G401.6 (cell line): ENCODE measurements at regions not wholly inside any gene's neighbourhood (a gene's known extent, or its start where the extent isn't known, plus 50 kb on each side); places are given as distances from the start of the nearest gene placed in this dataset.
"Not testable (repeated sequence)": the region's sequence is repeated elsewhere in the genome, so short reads cannot be mapped to it uniquely, and the experiment has no call there.

Source experiments
- FAIRE-seq: peaks from 2 replicates; lab custom pipeline; 2012; peaks lifted over from hg19 to GRCh38; lab: Jason Lieb, UNC

DNA sequence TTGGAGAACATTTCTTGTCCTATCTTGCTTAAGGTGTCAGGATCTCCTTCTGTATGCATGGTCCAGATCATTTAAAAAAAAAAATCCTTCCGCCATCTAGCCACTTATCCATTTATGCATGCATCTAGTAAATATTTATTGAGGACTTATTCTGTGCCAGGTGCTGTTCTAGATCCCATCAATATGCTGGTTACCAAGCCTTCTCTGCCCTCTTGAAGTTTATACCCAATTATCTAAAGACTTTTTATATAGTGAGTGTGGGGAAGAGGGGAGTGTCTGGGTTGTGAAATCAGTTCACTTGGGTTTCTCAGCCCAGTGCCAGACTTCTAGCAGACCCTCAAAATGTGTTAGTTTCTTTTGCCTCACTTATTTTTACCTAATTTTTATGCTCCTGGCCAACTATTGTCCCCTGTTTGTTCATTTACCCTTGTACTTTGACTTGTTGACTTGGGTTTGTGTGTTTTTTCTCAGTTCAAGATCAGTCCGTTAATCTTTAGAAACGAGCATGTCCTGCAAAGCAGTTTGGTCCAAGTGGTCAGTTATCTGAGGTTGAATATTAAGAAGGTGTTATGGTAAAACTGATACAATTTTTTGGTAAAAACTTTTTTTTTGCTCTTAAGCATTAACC is 488.9 kb downstream of the PCNX1 start:
- no peak for FAIRE-seq

DNA sequence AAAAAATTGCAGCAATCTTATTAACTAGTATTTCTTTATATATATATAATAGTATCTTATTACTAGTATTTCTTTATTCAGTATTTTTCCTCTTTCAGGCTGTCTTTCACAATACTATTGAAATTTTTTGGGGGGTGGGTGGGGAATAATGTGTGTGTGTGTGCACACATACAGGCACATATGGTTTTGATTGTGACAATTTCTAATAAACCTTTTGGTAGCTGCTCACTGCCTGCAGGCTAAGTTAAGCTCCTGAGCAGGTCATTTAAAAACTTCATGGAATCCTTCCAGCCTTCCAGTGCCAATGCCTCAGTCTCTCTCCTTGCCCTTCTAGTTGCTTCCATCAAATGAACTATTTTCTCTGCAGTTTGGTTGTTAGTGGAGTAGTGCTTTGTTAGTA is 490.1 kb downstream of the PCNX1 start:
- FAIRE-seq: no peak

DNA sequence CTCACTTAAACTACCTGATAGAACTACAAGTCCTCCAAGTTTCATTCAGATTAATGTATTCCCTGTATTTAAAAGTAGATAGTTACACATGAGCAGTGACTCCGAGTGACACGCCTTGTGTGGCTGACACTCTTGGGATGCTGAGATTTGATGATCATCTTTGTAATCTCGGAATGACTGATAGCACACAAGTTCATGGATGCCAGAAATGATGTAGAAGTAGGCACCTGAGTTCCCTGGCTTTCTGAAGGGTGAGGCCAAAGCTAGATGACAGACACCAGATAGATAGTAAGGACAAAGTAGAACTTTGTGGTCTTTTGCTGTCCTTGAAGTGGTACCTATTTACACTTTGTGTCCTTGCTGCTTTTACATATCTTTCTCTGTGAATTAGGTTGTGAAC is 491.2 kb downstream of the PCNX1 start:
- no peak for FAIRE-seq

DNA sequence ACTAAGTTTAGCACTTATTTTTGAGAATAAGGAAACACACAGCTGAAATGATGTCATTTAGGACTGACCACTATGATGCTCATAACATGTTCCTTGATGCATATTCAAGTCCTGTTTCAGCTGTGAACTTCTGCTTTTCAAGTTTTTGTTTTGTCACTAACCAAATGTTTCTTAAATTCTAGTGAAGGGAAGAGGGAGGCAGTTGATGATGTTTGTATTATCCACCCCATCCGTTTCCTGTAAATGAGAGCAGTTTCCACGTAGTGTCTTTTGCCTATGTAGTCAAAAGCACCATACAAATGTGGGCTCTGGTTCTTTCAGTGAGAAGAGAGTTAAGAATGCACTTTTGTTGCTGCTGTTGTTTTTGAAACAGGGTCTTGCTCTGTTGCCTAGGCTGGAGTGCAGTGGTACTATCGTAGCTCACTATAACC is 491.8 kb downstream of the PCNX1 start:
- no peak for FAIRE-seq

DNA sequence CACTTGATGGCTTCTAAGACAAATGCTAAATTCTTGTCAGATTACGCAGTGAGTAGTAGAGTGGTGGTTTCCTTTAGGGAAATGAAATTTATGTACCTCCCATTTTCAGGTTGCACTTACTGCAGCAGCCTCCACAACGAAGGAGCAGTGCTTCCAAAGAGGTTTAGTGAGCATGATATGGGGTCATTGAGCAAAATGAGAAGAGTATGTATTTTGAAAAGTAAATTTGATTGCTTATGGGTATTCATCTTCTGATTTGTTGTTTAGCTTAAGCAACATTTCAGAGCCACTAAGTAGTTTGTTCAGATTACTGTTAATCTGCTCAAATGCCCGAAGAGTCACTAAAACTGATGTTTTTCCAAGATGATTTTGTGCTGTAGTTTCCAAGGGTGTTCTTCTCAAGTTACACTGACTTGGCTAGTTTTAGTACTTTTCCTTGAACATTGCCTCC is 493.6 kb downstream of the PCNX1 start:
- no peak for FAIRE-seq

DNA sequence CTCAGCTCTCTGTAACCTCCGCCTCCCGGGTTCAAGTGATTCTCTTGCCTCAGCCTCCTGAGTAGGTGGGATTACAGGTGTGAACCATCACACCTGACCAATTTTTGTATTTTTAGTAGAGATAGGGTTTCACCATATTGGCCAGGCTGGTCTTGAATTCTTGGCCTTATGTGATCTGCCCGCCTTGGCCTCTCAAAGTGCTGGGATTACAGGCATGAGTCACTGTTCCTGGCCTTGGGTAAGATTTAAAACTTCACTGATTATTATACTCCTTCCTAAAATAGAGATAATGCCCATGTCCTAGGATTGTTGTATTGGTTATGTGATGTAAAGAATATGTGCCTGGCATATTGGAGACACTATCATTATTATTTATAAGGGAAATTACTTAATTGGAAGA is 495.2 kb downstream of the PCNX1 start:
- not testable (repeated sequence) for FAIRE-seq

DNA sequence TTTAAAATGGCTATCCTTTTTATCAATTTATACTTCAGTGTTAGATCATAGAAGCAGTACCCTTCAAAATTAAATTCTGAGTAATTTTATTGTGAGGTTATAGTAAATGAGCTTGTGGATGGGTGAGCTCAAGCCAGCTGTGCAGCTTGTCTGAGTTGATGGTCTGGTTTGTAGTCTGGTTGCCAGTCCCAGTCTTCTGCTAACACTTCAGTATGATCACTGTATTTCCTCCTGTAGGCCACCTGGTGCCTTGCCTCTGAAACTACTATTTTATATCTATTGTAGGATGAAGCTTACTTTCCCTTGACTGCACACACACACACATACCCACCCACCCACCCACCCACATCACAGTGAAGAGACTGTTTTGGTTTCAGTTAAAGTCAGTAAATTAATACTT is 496.4 kb downstream of the PCNX1 start:
- FAIRE-seq: no peak

DNA sequence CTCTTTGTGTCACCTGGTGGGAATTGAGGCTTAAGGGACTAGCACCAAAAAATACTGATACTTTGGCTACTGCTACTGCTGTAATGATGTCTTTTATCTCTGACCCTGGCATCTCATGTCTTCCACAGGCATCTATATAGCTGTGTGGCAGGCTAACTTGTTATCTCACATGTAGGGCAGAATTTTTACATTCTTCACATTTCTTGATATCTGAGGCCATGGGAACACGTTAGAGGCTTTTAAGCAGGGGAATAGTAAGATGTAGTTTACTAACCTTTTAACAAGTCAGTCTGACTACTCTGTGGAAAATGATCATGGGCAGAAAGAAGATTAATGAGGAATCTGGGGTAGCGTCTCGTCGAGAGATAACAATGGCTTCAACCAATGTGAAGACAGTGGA is 498.4 kb downstream of the PCNX1 start:
- FAIRE-seq: no peak

DNA sequence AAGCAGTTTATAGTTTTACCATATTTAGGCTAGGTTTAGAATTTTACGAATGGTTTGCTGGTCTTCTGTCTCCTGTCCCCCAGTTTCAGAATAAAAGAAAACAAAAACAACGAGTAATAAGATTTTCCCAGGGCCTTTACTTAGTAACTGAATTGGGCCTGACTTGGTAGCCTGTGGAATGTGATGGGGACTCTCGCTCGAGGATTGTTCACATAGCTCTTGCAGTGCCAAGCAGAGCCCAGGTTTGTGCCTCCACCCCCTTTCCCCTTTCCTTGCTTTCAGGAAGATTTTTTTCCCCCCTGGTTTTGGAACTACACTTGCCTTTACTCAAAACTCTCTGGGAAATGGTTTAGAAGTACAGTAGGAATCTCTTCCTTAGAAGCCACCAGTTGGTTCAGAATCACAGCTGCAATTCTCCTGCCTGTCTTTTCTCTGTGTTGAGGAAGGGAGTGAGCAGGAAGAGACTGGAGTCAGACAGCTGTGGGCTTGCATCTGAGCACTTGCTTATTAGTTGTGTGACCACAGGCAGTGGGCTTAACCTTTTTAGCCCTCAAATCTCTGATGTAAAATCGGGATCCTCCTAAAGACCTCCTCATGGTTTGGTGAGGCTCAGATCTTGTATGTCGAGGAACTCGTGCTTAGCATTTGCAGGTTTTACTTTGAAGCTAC is 501.2 kb downstream of the PCNX1 start:
- no peak for FAIRE-seq

DNA sequence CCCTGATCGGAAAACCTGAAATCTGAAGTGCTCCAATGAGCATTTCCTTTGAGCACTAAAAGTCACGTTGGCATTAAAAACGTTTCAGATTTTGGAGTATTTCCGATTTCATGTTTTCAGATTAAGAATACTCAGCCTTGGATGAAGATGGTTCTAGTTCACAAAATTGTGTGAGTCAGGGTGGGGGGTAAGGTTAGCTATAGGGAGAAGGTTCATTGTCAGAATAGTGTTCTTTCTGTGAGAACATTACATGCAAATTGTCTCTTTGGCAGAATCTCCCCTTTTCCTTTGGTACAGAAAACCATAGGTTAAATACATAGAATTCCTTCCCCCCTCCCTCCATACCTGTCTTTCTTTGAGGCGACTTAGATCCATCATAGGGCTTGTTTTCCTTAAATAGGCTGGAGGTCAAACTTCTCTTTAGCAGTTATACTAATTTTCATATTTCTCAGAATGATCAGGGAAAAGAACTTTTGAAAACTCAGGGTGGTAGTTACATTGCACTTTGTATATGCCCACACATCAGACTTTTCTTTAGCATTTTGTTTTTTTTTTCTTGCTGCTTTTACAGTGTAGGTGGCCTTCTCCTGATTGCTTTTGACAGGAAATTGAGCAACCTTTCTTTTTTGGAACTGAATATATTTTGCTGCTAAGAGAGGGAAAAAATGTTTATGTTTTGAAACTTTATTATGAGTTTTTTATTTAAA is 503.5 kb downstream of the PCNX1 start:
- FAIRE-seq: no peak

DNA sequence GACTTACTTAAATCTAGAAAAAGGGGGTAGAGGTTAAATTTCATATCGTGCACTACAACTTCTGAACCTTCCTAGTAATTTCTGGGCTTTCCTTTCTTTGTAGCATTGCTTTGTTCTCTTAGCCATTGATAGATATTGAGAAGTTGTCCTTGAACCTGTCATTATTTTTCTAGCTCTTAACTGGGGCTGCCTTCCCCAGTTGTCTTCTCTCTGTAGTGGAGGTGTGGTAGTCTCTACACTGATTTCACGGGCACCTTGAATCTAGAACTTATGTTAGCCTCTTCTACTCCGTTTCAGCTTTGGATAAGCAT is 504.0 kb downstream of the PCNX1 start:
- FAIRE-seq: no peak

DNA sequence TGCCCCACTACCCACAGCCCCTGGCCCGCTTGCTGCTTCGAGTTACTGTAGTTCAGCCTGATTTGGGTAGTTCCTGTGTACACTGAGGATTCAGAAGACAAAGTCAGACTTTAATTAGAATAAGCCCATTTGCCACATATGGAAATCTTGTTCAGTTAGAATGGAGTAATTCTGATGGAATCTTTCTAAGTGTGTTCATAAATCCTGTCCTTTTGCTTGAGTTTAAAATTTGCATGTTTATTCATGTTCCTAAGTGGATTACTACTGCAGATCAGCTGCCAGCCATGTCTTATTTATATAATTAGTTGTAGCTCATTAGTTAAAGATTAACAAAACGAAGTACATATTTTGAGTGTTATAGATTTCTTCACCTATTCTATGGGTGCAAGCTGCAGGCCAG is 504.5 kb downstream of the PCNX1 start:
- FAIRE-seq: no peak

DNA sequence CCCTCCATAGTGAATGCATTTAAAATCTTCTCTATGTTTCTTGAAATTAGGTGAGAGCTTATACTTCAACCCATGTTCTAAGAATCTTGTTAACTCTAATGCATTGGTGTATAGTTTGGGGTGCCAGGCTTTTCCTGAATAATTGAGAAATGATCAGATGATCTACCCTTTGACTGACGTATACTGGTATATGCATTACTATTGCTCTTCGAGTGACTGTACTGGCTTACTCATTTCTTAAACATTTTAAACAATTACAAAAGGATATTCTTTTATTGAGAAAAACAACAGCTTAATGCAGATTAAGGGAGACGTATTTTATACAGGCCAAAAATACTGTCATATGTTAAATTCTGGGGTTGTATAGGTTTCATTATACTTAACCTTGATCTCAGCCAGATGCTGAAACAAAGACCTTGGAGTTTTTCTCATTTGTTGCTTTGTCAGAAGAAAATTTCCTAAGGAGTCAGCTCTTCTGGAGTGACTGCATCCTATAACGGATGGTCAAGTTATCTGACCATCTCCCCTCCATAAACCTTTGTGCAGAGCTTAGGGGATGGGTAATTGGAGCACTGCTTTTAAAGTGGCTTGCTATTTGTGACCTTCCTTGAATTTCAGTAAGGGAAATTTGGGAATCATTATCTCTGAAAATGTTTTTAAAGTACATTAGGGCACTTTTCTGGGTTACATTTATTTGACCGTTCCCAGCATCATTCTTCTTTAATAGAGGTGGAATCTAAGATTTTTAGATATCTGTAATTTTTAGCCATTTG is 507.6 kb downstream of the PCNX1 start:
- no peak for FAIRE-seq

DNA sequence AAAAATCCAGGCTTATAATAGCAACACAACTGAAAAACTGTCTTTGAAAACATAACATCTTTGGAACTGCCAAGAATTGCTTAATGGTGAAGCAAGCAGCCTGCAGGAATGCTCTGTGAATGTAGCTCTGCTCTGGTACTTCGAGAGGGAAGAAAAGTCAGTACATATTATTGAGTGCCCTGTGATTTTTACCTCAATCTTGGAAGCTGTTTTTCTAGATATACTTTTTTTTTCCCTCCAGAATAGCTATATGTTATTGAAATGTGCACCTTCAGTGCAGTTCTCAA is 508.1 kb downstream of the PCNX1 start:
- FAIRE-seq: no peak

DNA sequence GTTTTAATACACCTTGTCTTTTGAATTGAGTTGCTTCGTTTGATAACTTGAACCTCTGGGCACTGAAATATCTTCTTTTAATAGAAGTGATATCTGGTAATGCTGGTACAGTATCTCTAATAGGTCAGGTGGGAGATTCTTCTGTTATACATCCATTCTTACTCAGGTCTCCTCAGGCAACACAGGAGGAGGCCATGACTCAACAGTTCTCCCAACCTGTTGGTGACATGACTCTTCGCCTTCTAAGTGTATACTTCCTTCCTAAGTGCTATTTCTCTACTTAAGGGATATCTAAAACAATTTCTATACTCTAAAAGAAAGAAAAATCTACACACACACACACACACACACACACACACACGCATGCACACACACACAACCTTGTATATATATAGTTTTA is 509.1 kb downstream of the PCNX1 start:
- FAIRE-seq: no peak

DNA sequence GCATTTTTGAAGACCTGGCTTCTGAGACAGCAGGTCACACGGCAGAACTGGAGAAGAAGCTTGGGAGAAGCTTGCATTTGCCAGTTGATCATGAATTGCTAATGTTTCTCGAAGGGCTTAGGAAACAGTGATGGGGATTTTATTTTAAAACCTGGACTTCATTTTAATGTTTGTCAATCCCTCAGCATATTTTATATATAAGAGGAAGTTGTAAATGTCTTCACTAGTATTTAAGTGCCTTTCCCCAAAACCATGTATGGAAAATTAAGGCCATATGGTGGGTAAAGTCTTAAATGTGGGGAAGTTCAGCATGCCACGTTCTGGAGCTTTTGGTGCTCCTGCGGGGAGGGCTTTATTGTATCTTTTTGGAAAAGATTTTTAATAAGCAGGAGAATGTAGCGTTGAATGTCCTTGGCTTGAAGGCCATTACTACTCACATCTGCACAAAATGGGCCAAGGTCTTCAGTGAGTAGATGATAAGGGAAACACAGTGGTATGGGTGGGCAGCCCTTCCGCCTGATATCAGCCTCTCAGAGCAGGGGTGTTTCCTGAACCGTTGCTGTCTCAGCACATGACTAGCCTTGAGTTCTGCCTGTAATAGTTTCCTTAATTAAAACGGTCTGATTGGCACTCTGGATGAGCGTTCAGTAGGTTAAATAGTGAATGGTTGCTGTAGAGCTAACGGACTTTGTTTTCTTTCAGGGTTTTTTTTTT is 511.4 kb downstream of the PCNX1 start:
- FAIRE-seq: no peak

DNA sequence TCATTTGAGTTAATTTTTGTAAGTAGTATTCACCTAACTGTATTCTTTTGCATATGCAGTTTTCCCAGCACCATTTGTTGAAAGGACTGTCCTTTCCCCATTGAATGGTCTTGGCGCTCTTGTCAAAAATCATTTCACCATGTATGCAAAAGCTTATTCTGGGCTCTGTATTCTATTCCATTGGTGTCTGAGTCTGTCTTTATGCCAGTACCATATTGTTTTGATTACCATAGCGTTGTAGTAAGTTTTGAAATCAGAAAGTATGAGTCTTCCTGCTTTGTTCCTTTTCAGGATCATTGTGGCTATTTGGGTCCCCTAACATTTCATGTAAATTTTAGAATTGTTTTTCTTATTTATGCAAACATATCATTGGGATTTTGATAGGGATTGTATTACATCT is 508.7 kb upstream of the RGS6 start:
- FAIRE-seq: no peak

DNA sequence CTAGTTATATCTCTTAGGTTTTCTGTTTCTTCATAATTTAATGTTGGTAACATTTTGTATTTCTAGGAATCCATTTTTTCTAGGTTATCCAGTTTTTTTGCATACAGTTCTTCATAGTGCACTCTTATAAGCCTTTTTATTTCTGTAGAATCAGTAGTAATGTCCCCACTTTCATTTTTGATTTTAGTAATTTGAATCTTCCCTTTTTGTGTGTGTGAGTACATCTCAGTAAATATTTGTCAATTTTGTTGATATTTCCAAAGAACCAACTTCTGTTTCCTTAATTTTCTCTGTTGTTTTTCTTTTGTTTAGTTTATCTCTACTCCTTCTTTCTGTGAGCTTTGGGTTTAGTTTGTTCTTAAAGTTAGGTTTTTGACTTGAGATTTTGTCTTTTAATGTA is 507.3 kb upstream of the RGS6 start:
- no peak for FAIRE-seq

DNA sequence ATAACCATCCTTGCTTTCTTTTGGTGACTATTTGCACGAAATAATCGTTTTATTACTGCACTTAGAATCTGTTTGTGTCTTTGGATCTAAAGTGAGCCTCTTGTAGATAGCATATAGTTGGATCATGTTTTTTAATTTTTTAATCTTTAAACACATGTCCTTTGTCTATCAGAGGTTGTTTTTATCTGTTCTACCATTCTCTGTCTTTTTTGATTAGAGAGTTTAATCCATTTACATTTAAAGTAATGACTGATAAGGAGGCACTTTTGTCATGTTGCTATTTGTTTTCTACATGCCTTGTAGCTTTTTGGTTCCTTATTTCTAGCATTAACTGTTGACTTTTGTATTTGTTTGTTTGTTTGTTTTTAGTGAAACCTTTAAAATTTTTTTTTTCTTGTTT is 506.2 kb upstream of the RGS6 start:
- FAIRE-seq: no peak

DNA sequence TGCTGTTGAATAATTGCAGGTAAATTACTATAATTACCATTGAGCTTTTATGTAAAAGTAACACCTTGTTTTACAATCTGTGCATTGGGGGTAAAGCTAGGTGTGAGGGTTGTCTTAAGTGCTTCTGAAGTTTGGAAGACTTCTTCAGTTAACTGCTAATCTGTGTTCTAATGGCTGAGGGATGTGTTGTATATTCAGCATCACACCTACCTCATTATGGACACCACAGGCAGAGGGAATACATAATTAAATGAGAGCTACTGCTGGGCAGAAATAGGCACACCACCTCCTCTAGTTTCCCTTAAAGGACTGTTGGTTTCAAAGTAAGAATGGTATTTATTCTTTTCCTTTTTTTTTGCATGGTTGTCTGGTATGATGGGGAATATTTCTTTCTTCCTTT is 502.3 kb upstream of the RGS6 start:
- no peak for FAIRE-seq

DNA sequence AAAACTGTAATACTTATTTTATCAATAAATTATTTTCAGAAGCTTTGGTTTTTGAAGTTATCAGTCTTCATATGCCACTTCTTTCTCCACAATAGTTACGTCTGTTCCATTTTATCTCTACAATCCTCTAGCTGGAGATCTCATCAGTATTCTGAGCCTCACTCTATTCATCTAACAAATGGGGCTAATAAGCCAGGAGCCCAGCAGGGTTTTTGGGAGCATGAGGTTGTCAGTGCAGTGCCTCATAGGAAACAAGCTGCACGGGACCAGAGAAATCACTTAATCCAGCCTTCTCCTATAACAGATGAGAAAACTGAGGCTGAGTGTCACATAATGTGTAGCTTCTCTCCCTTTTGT is 501.9 kb upstream of the RGS6 start:
- no peak for FAIRE-seq

DNA sequence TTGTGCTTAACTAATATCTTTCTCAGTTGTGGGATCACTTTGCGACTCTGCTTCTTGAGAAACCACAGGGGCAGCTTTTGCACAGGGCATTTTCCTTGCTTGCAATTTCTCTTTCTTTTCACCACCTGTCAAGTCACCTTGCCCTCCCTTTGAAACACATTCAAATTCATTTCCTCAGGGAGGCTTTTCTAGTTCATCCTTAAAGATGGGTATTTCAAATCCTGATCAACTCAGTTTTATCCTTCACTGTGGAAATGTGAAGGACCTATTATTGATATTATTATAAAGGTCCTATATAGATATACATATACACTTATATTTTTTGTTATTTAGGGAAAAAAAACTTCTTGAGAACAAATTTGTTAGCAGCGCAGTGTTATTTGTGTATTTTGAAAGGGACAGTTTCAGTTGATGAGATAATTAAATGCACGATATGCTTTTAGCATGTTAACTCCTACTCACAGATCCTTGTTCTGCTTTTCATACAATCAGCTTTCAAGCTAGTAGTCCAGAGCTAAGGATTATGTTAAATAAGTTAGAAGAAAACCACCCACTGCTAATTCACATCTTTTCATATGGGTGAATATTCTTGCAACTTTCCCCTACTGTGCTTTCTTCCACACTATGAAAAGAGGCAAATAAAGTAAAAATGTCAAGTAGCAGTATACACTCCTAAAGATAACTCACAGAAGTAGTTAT is 501.4 kb upstream of the RGS6 start:
- no peak for FAIRE-seq
